H9 (cell line): ENCODE measurements at regions not wholly inside any gene's neighbourhood (a gene's known extent, or its start where the extent isn't known, plus 50 kb on each side); places are given as distances from the start of the nearest gene placed in this dataset.
A peak's percentile ranks its signal among the peaks of the same experiment; 100 is the strongest.

ENCODE experiments used
- DNase-seq: peaks from one replicate; pipeline ENCODE4 v3.0.0-alpha.2; 2017
- H2AFZ ChIP-seq: one replicate; pipeline ENCODE4 v1.6.1; 2013; ENCODE audit warnings: mild to moderate bottlenecking, low read length, control low read depth, moderate library complexity
- H2AK5ac ChIP-seq: 2 replicates; pipeline ENCODE4 v1.6.1; 2013; ENCODE audit warnings: low read length, control low read depth, mixed read lengths; ENCODE audit not compliant: insufficient read length
- H2BK120ac ChIP-seq: one replicate; pipeline ENCODE4 v1.6.1; 2013; ENCODE audit warnings: low read depth, mild to moderate bottlenecking, low read length, control low read depth, inconsistent platforms; ENCODE audit not compliant: poor library complexity, severe bottlenecking
- H2BK12ac ChIP-seq: 2 replicates; pipeline ENCODE4 v1.6.1; 2013; ENCODE audit warnings: low read length, control low read depth, mixed read lengths, low read depth; ENCODE audit not compliant: insufficient read length
- H2BK15ac ChIP-seq: 2 replicates; pipeline ENCODE4 v1.6.1; 2013; ENCODE audit warnings: low read depth, low read length, control low read depth
- H2BK20ac ChIP-seq: one replicate; pipeline ENCODE4 v1.6.1; 2013; ENCODE audit warnings: low read depth, mild to moderate bottlenecking, low read length, control low read depth, inconsistent platforms; ENCODE audit not compliant: poor library complexity, severe bottlenecking
- H2BK5ac ChIP-seq: 2 replicates; pipeline ENCODE4 v1.6.1; 2013; ENCODE audit warnings: low read length, control low read depth, mixed read lengths; ENCODE audit not compliant: insufficient read length
- H3K14ac ChIP-seq: 2 replicates; pipeline ENCODE4 v1.6.1; 2013; ENCODE audit warnings: low read length, control low read depth; ENCODE audit not compliant: insufficient read depth
- H3K18ac ChIP-seq: 2 replicates; pipeline ENCODE4 v1.6.1; 2013; ENCODE audit warnings: low read depth, mild to moderate bottlenecking, mixed read lengths, low read length, control low read depth; ENCODE audit not compliant: insufficient read length
- H3K23ac ChIP-seq: 2 replicates; pipeline ENCODE4 v1.6.1; 2013; ENCODE audit warnings: low read length, control low read depth, mixed read lengths, low read depth; ENCODE audit not compliant: insufficient read length
- H3K23me2 ChIP-seq: 2 replicates; pipeline ENCODE4 v1.6.1; 2013; ENCODE audit warnings: low read depth, mild to moderate bottlenecking, mixed read lengths, low read length, control low read depth; ENCODE audit not compliant: insufficient read length, poor library complexity, severe bottlenecking
- H3K27ac ChIP-seq: 2 replicates; pipeline ENCODE4 v1.5.1; 2013; ENCODE audit warnings: low read length, control low read depth, mixed read lengths, low read depth; ENCODE audit not compliant: insufficient read length
- H3K27me3 ChIP-seq: 2 replicates; pipeline ENCODE4 v1.6.1; 2013; ENCODE audit warnings: low read length, control low read depth, inconsistent platforms; ENCODE audit not compliant: insufficient read depth
- H3K4ac ChIP-seq: 2 replicates; pipeline ENCODE4 v1.6.1; 2013; ENCODE audit warnings: low read depth, mild to moderate bottlenecking, control low read depth, inconsistent platforms, low read length, moderate library complexity
- H3K4me1 ChIP-seq: 2 replicates; pipeline ENCODE4 v1.6.1; 2013; ENCODE audit warnings: low read length, control low read depth, inconsistent platforms; ENCODE audit not compliant: insufficient read depth
- H3K4me2 ChIP-seq: 2 replicates; pipeline ENCODE4 v1.6.1; 2013; ENCODE audit warnings: low read length, control low read depth, mixed read lengths; ENCODE audit not compliant: insufficient read length, insufficient read depth
- H3K56ac ChIP-seq: 2 replicates; pipeline ENCODE4 v1.6.1; 2013; ENCODE audit warnings: low read depth, mild to moderate bottlenecking, mixed read lengths, low read length, control low read depth; ENCODE audit not compliant: insufficient read length
- H3K79me1 ChIP-seq: 2 replicates; pipeline ENCODE4 v1.6.1; 2013; ENCODE audit warnings: low read depth, mild to moderate bottlenecking, moderate library complexity, low read length, control low read depth, inconsistent platforms; ENCODE audit not compliant: insufficient read depth, poor library complexity, severe bottlenecking
- H3K79me2 ChIP-seq: 2 replicates; pipeline ENCODE4 v1.6.1; 2013; ENCODE audit warnings: low read length, control low read depth, inconsistent platforms; ENCODE audit not compliant: insufficient read depth
- H3K9ac ChIP-seq: 2 replicates; pipeline ENCODE4 v1.6.1; 2013; ENCODE audit warnings: low read length, control low read depth, mixed read lengths; ENCODE audit not compliant: insufficient read length; ENCODE audit errors: extremely low read depth
- H3K9me3 ChIP-seq: one replicate; pipeline ENCODE4 v1.6.1; 2013; ENCODE audit warnings: low read depth, low read length, inconsistent platforms; ENCODE audit not compliant: control insufficient read depth
- H3T11ph ChIP-seq: one replicate; pipeline ENCODE4 v1.6.1; 2013; ENCODE audit warnings: mild to moderate bottlenecking, low read length, control low read depth, inconsistent platforms
- H4K20me1 ChIP-seq: one replicate; pipeline ENCODE4 v1.6.1; 2013; ENCODE audit not compliant: control insufficient read depth, insufficient read length, insufficient read depth
- H4K5ac ChIP-seq: 2 replicates; pipeline ENCODE4 v1.6.1; 2013; ENCODE audit warnings: low read depth, mild to moderate bottlenecking, mixed read lengths, low read length, control low read depth; ENCODE audit not compliant: insufficient read length
- H4K8ac ChIP-seq: replicated peaks from 2 replicates; pipeline ENCODE4 v1.6.1; 2013; ENCODE audit warnings: low read length, control low read depth, mixed read lengths, low read depth; ENCODE audit not compliant: insufficient read length
- H4K91ac ChIP-seq: 2 replicates; pipeline ENCODE4 v1.6.1; 2013; ENCODE audit warnings: low read depth, mild to moderate bottlenecking, moderate library complexity, mixed read lengths, low read length, control low read depth; ENCODE audit not compliant: insufficient read length
- H3K27ac Mint-ChIP-seq, 3 experiments: 2 replicates in 2 of 3; 3 replicates in 1 of 3; pipeline ENCODE4 v1.8.0; 2020 to 2021; ENCODE audit warnings: mixed read lengths in 3 of 3, mild to moderate bottlenecking in 1 of 3, moderate library complexity in 1 of 3
- H3K27me3 Mint-ChIP-seq: 2 replicates; pipeline ENCODE4 v1.8.0; 2021; ENCODE audit warnings: low read depth, mild to moderate bottlenecking, moderate library complexity, mixed read lengths
- H3K36me3 Mint-ChIP-seq, 3 experiments: 2 replicates in 2 of 3; 3 replicates in 1 of 3; pipeline ENCODE4 v1.8.0; 2020 to 2021; ENCODE audit warnings: low read depth in 3 of 3, mixed read lengths in 3 of 3; ENCODE audit not compliant: insufficient read depth in 1 of 3
- H3K4me1 Mint-ChIP-seq, 2 experiments: 2 replicates each; pipeline ENCODE4 v1.8.0; 2020; ENCODE audit warnings: mixed read lengths in 2 of 2
- H3K4me3 Mint-ChIP-seq, 2 experiments: 2 replicates in 1 of 2; 3 replicates in 1 of 2; pipeline ENCODE4 v1.8.0; 2020 to 2021; ENCODE audit warnings: mild to moderate bottlenecking in 2 of 2, mixed read lengths in 2 of 2, moderate library complexity in 1 of 2
- H3K9me3 Mint-ChIP-seq, 2 experiments: 2 replicates in 1 of 2; 3 replicates in 1 of 2; pipeline ENCODE4 v1.8.0; 2020; ENCODE audit warnings: mild to moderate bottlenecking in 2 of 2, mixed read lengths in 2 of 2, moderate library complexity in 1 of 2
- CTCF ChIP-seq: fragments of 200-600 bp; sonication (generic); conservative IDR thresholded peaks from 3 replicates; pipeline ENCODE4 v1.8.0; 2021; ENCODE audit warnings: antibody characterized with exemption, mild to moderate bottlenecking
- WGBS: extraction: QIAGEN DNeasy Blood & Tissue Kit; methylation state at CpG from one replicate; pipeline ENCODE4 v1.1.7; 2013; ENCODE audit warnings: missing lambda C conversion rate, low lambda C conversion rate, mixed read lengths; ENCODE audit not compliant: insufficient read length; ENCODE audit errors: extremely low coverage; 5-methylcytosine and 5-hydroxymethylcytosine counted together

GRCh38 chr1:220990427-220991339 lies 111.4 kb downstream of the HLX start:
- Histone ChIP-seq H3K79me1 (no peaks in the 10 kb centered on the region), H3K18ac (no peak overlapping the region), H3T11ph (no peak overlapping the region), H4K5ac (no peak overlapping the region), H3K23ac (no peak overlapping the region), H3K4me1 (0 out of 2 replicates have a peak, but pooled peaks cover 2% of the 10 kb centered on the region), H3K56ac (no peak overlapping the region), H4K91ac (no peak overlapping the region), H3K27me3 (no peaks in the 10 kb centered on the region), H3K9me3 (no peaks in the 10 kb centered on the region), H2BK12ac (no peak overlapping the region), H2AFZ (no peak overlapping the region), H3K79me2 (no peaks in the 10 kb centered on the region), H2BK20ac (no peak overlapping the region), H4K20me1 (no peaks in the 10 kb centered on the region), H3K27ac (no peak overlapping the region), H3K9ac (no peak overlapping the region), H3K4me2 (no peak overlapping the region), H2BK5ac (no peak overlapping the region), H2BK15ac (no peak overlapping the region), H2AK5ac (no peak overlapping the region), H4K8ac (no peak overlapping the region), H2BK120ac (no peak overlapping the region), H3K14ac (no peak overlapping the region), H3K23me2 (no peaks in the 10 kb centered on the region), H3K4ac (no peak overlapping the region)
- no peak overlapping the region for H3K4me3 Mint-ChIP-seq
- no peak overlapping the region for H3K27ac Mint-ChIP-seq
- peaks cover 8% of the 10 kb centered on the region for H3K27me3 Mint-ChIP-seq
- H3K36me3 Mint-ChIP-seq, result no peaks in the 10 kb centered on the region
- no CpG with 5 or more reads among the region's 2 CpGs for WGBS
- no peak for DNase-seq
- peaks cover 0 to 2% of the 10 kb centered on the region in 2 experiments; a peak in 1 of 5 replicates for H3K9me3 Mint-ChIP-seq
- H3K4me1 Mint-ChIP-seq, result peaks cover 9 to 10% of the 10 kb centered on the region in 2 experiments
- 0 out of 3 replicates have a peak, but pooled peaks have one; percentile 16 for TF ChIP-seq CTCF
